Stimulated activated naive CD8-positive, alpha-beta T cell treated with anti-CD3 and anti-CD28 coated beads, Interleukin-15, amount 100 ng/mL, for 72 hours (primary cell): ENCODE measurements at regions not wholly inside any gene's neighbourhood (a gene's known extent, or its start where the extent isn't known, plus 50 kb on each side); places are given as distances from the start of the nearest gene placed in this dataset.
"Not testable (repeated sequence)": the region's sequence is repeated elsewhere in the genome, so short reads cannot be mapped to it uniquely, and the experiment has no call there.

ENCODE experiments used
- ATAC-seq: fragments of 150-1000 bp; cut with Tn5 transposase; 2 replicates; pipeline ENCODE4 v1.10.0; 2021; ENCODE audit warnings: mild to moderate bottlenecking, moderate library complexity
- DNase-seq, 2 donors: peaks; one replicate each; pipeline ENCODE4 v3.0.0; 2021 to 2022
- H3K27ac Mint-ChIP-seq, 2 donors: one replicate each; pipeline ENCODE4 v1.8.0; 2022; ENCODE audit warnings: mild to moderate bottlenecking in 2 of 2, mixed read lengths in 2 of 2, moderate library complexity in 2 of 2
- H3K27me3 Mint-ChIP-seq: one replicate; pipeline ENCODE4 v1.8.0; 2022; ENCODE audit warnings: mixed read lengths
- H3K4me1 Mint-ChIP-seq: one replicate; pipeline ENCODE4 v1.8.0; 2022; ENCODE audit warnings: mild to moderate bottlenecking, mixed read lengths
- H3K4me3 Mint-ChIP-seq, 2 donors: one replicate each; pipeline ENCODE4 v1.8.0; 2022; ENCODE audit warnings: mild to moderate bottlenecking in 2 of 2, mixed read lengths in 2 of 2, moderate library complexity in 1 of 2
- H3K9me3 Mint-ChIP-seq, 2 donors: one replicate each; pipeline ENCODE4 v1.8.0; 2022; ENCODE audit warnings: mixed read lengths in 2 of 2

- H3K4me1 Mint-ChIP-seq: peaks cover 84% of the 10 kb centered on the region
- no peak overlapping the region for H3K4me3 Mint-ChIP-seq
- no peak for DNase-seq
- ATAC-seq: no peak
- H3K27ac Mint-ChIP-seq: peak overlapping the region in 1 of 2 donors; percentile 16
- H3K27me3 Mint-ChIP-seq: no peaks in the 10 kb centered on the region
- no peaks in the 10 kb centered on the region for H3K9me3 Mint-ChIP-seq
These were observed 75.1 kb downstream of the HAUS1 start for GRCh38 chr18:46179306-46179705.

GRCh38 chr18:46182633-46183358, 78.6 kb downstream of the HAUS1 start:
- no peak for DNase-seq
- Mint-ChIP-seq H3K9me3 (no peaks in the 10 kb centered on the region), H3K27ac (no peak overlapping the region), H3K27me3 (no peaks in the 10 kb centered on the region), H3K4me3 (no peak overlapping the region), H3K4me1 (peaks cover 75% of the 10 kb centered on the region)
- ATAC-seq: no peak

DNA sequence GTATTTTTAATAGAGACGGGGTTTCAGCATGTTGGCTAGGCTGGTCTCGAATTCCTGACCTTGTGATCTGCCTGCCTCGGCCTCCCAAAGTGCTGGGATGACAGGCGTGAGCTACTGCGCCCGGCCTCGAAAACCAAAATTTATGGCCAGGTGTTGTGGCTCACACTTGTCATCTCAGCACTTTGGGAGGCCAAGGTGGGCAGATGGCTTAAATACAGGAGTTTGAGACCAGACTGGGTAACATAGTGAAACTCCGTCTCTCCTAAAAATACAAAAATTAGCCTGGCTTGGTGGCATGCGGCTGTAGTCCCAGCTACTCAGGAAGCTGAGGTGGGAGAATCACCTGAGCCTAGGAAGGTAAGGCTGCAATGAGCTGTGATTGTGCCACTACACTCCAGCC, 80.1 kb downstream of the HAUS1 start:
- peak overlapping the region in 1 of 2 donors; percentile 54 for H3K27ac Mint-ChIP-seq

DNA sequence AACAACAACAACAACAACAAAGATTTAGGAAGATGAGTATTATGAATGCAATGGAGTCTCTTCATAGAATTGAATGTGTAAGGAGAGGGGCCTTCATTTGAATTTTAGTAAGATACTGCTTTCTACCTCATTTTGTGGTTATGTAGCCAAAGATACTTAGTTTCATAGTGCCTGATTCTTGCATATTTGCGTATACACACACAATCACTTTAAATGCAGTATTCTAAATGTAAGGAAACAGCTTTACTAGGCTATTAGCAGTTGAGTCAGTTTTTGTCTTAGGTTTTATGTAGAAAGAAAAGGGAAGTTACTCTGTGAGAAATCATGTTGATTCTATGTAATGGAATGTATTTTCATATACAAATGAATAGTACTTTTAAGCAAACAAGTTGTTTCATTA, 80.5 kb downstream of the HAUS1 start:
- H3K9me3 Mint-ChIP-seq: no peaks in the 10 kb centered on the region

More for the DNA sequence above, 80.1 kb downstream of the HAUS1 start:
- H3K4me1 Mint-ChIP-seq: peaks cover 62% of the 10 kb centered on the region
- not testable (repeated sequence) for DNase-seq, H3K27me3 Mint-ChIP-seq, ATAC-seq, H3K9me3 Mint-ChIP-seq, H3K4me3 Mint-ChIP-seq

GRCh38 chr18:46190667-46191066, 86.5 kb downstream of the HAUS1 start:
- Mint-ChIP-seq H3K9me3 (no peaks in the 10 kb centered on the region), H3K27me3 (no peaks in the 10 kb centered on the region), H3K4me3 (no peak overlapping the region), H3K4me1 (peaks cover 27% of the 10 kb centered on the region), H3K27ac (peak overlapping the region in 1 of 2 donors; percentile 71)
- peak; percentile 54 for ATAC-seq
- DNase-seq: no peak

More for the DNA sequence above, 80.5 kb downstream of the HAUS1 start:
- ATAC-seq (no peak), DNase-seq (no peak)
- no peak overlapping the region for H3K27ac Mint-ChIP-seq
- H3K4me3 Mint-ChIP-seq: no peak overlapping the region
- peaks cover 58% of the 10 kb centered on the region for H3K4me1 Mint-ChIP-seq
- H3K27me3 Mint-ChIP-seq: no peaks in the 10 kb centered on the region

DNA sequence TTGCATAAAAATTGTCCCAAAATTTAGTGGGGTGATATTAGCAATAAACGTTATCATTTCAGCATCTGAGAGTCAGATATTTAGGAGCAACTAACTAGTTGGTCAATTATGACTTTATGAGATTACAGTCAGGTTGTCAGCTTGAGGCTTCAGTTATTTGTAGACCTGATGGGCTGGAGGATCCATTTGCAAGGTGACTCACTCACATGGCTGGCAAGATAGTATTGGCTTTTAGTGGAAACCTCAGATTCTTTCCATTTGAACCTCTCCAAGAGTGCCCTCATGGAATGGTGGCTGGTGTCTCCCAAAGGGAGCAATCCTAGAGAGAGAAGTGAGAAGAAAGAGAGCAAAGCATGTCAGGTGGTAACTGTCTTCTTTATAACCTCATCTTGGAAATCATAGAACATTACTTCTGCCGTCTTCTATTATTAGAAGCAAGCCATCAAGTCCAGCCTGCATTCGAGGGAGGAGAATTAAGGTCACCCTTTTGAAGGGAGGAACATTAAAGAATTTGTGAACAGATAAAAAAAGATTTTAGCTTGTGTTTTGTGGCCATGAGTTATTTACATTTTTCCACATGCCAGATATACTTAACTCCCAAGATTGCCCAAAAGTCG, 92.5 kb downstream of the HAUS1 start:
- H3K4me1 Mint-ChIP-seq: peaks cover 64% of the 10 kb centered on the region
- DNase-seq: no peak
- no peak overlapping the region for H3K27ac Mint-ChIP-seq
- no peaks in the 10 kb centered on the region for H3K9me3 Mint-ChIP-seq
- no peak for ATAC-seq
- no peaks in the 10 kb centered on the region for H3K27me3 Mint-ChIP-seq
- H3K4me3 Mint-ChIP-seq: no peak overlapping the region

- peak overlapping the region in 1 of 2 donors; percentile 34 for H3K27ac Mint-ChIP-seq
- no peaks in the 10 kb centered on the region for H3K27me3 Mint-ChIP-seq
- DNase-seq: no peak
- peaks cover 71% of the 10 kb centered on the region for H3K4me1 Mint-ChIP-seq
- no peaks in the 10 kb centered on the region for H3K9me3 Mint-ChIP-seq
- H3K4me3 Mint-ChIP-seq: no peak overlapping the region
- peak; percentile 42 for ATAC-seq
These were observed 95.4 kb downstream of the HAUS1 start for GRCh38 chr18:46199515-46200147.

- not testable (repeated sequence) for DNase-seq, H3K4me3 Mint-ChIP-seq, H3K9me3 Mint-ChIP-seq, H3K27me3 Mint-ChIP-seq
- ATAC-seq: peak; percentile 39
- peak overlapping the region in 1 of 2 donors; percentile 78 for H3K27ac Mint-ChIP-seq
- peaks cover 78% of the 10 kb centered on the region for H3K4me1 Mint-ChIP-seq
These were observed 96.2 kb downstream of the HAUS1 start for GRCh38 chr18:46200178-46201055.

GRCh38 chr18:46204143-46204542, 100.0 kb downstream of the HAUS1 start:
- H3K9me3 Mint-ChIP-seq: no peaks in the 10 kb centered on the region
- no peak overlapping the region for H3K27ac Mint-ChIP-seq
- H3K4me3 Mint-ChIP-seq: no peak overlapping the region
- peaks cover 94% of the 10 kb centered on the region for H3K4me1 Mint-ChIP-seq
- ATAC-seq (no peak), DNase-seq (no peak)
- H3K27me3 Mint-ChIP-seq: no peaks in the 10 kb centered on the region

DNA sequence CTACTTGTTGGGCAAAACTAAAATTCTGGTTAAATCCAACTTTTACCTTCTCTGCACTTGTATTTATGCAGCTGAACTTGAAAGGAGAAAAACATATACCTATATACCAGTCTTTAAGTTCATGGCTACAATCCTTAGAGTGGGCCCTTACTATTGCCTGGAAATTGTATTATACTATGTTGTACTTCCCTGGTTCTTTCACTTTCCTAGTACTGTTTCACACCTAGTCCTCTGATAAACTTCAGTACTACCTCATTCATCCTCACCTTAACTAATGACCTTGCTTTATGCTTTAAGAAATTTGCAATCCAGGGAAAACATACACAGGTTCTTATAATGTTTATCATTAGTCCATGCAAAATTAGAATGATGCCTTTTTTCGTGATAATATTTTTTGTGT, 103.8 kb downstream of the HAUS1 start:
- peak overlapping the region in 1 of 2 donors; percentile 52 for H3K27ac Mint-ChIP-seq

GRCh38 chr18:46209161-46209560, 105.0 kb downstream of the HAUS1 start:
- ATAC-seq: no peak
- Mint-ChIP-seq H3K4me1 (peaks cover 80% of the 10 kb centered on the region), H3K27ac (no peak overlapping the region), H3K9me3 (no peaks in the 10 kb centered on the region), H3K4me3 (peak overlapping the region in 1 of 2 donors; percentile 4), H3K27me3 (no peaks in the 10 kb centered on the region)
- no peak for DNase-seq

More for the DNA sequence above, 103.8 kb downstream of the HAUS1 start:
- Mint-ChIP-seq H3K4me3 (peak overlapping the region in 1 of 2 donors; percentile 40), H3K27me3 (no peaks in the 10 kb centered on the region), H3K9me3 (no peaks in the 10 kb centered on the region), H3K4me1 (peaks cover 83% of the 10 kb centered on the region)
- ATAC-seq (peak; percentile 55), DNase-seq (no peak)

GRCh38 chr18:46211816-46212215, 107.6 kb downstream of the HAUS1 start:
- H3K27ac Mint-ChIP-seq: peak overlapping the region; percentile 77 to 78
- H3K4me3 Mint-ChIP-seq: peak overlapping the region; percentile 37 to 39
- peaks cover 83% of the 10 kb centered on the region for H3K4me1 Mint-ChIP-seq

DNA sequence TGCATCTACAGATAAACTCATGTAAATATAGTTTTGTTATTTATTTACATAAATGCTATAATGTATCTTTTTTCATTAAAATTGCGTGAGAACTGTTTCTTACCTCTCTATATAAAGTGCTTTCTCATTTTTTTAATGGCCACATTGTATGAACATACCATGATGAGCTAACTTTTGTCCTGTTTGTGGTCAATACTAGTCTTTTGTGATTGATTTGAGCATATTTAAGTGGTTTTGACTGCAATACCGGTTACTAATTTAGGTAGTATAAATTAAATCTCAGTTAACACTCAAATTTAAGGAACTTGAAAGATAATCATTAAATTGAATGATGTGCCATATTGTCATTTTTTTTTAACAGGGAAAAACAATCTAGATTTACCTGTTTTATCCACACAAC, 108.2 kb downstream of the HAUS1 start:
- no peak for DNase-seq
- peak overlapping the region; percentile 37 to 39 for H3K4me3 Mint-ChIP-seq
- peaks cover 85% of the 10 kb centered on the region for H3K4me1 Mint-ChIP-seq
- peak; percentile 80 for ATAC-seq
- peak overlapping the region in 1 of 2 donors; percentile 78 for H3K27ac Mint-ChIP-seq
- no peaks in the 10 kb centered on the region for H3K9me3 Mint-ChIP-seq
- H3K27me3 Mint-ChIP-seq: no peaks in the 10 kb centered on the region

More at GRCh38 chr18:46211816-46212215, 107.6 kb downstream of the HAUS1 start:
- Mint-ChIP-seq H3K9me3 (no peaks in the 10 kb centered on the region), H3K27me3 (no peaks in the 10 kb centered on the region)
- ATAC-seq (peak; percentile 67), DNase-seq (no peak)

- no peaks in the 10 kb centered on the region for H3K27me3 Mint-ChIP-seq
- H3K9me3 Mint-ChIP-seq: no peaks in the 10 kb centered on the region
- H3K27ac Mint-ChIP-seq: no peak overlapping the region
- ATAC-seq (no peak), DNase-seq (no peak)
- H3K4me1 Mint-ChIP-seq: peaks cover 85% of the 10 kb centered on the region
- peak overlapping the region; percentile 37 to 46 for H3K4me3 Mint-ChIP-seq
These were observed 109.1 kb downstream of the HAUS1 start for GRCh38 chr18:46213295-46213694.

DNA sequence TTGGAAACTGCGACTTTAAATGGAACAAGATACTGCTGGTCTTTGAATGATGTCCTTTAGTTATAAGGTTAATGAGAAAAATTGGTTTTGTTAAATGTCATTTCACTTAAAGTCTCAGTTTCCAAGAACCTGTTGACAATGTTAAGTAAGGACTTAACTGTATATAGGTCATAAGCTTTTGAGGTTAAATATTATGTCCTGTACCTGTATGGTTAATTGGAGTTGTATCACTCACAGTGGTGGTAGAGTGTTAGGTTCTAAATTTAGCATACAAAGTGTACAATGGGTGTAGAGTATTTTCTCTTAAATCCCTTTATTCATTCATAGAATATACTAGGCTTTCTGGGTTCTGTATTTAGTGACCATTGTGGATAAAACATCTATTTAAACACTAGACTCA, 110.2 kb downstream of the HAUS1 start:
- no peak overlapping the region for H3K27ac Mint-ChIP-seq
- no peak for DNase-seq
- H3K4me1 Mint-ChIP-seq: peaks cover 79% of the 10 kb centered on the region
- peak; percentile 58 for ATAC-seq
- H3K4me3 Mint-ChIP-seq: peak overlapping the region in 1 of 2 donors; percentile 48
- H3K9me3 Mint-ChIP-seq: no peaks in the 10 kb centered on the region
- H3K27me3 Mint-ChIP-seq: no peaks in the 10 kb centered on the region
